SK-N-SH (cell line): ENCODE measurements at regions not wholly inside any gene's neighbourhood (a gene's known extent, or its start where the extent isn't known, plus 50 kb on each side); places are given as distances from the start of the nearest gene placed in this dataset.

ENCODE experiments used
- CTCF ChIP-seq: fragments of 200-600 bp; sonication (generic); IDR thresholded peaks from 2 replicates; pipeline ENCODE4 v1.6.1; 2017; ENCODE audit warnings: antibody characterized with exemption, mild to moderate bottlenecking, moderate library complexity
- EP300 ChIP-seq, 2 experiments: IDR thresholded peaks; 2 replicates each; pipeline versions ENCODE4 v1.4.0 to v1.6.1; 2012; ENCODE audit warnings: borderline replicate concordance in 1 of 2, low read depth in 1 of 2, low read length in 1 of 2
- EZH2phosphoT487 ChIP-seq: fragments of 200-600 bp; sonication (generic); IDR thresholded peaks from 2 replicates; pipeline ENCODE4 v1.6.1; 2017; ENCODE audit warnings: low read depth, mixed run types, mild to moderate bottlenecking, antibody characterized with exemption, moderate library complexity, borderline replicate concordance
- FOSL2 ChIP-seq: IDR thresholded peaks from 2 replicates; pipeline ENCODE4 v1.4.0; 2012; ENCODE audit warnings: low read depth, mild to moderate bottlenecking, moderate library complexity, borderline replicate concordance
- FOXM1 ChIP-seq: IDR thresholded peaks from 2 replicates; pipeline ENCODE4 v1.4.0; 2012; ENCODE audit warnings: low read depth, mild to moderate bottlenecking
- POLR2AphosphoS5 ChIP-seq: IDR thresholded peaks from 2 replicates; pipeline ENCODE4 v1.6.1; 2012; ENCODE audit warnings: low read depth, low read length
- RAD21 ChIP-seq: IDR thresholded peaks from 2 replicates; pipeline ENCODE4 v1.6.1; 2012; ENCODE audit warnings: mild to moderate bottlenecking, low read length
- RCOR1 ChIP-seq: fragments of 150-350 bp; IDR thresholded peaks from 2 replicates; pipeline ENCODE4 v1.6.1; 2017; ENCODE audit warnings: antibody characterized with exemption, low read length
- REST ChIP-seq: IDR thresholded peaks from 2 replicates; pipeline ENCODE4 v1.6.1; 2012; ENCODE audit warnings: mild to moderate bottlenecking, low read depth, low read length, moderate library complexity
- RFX5 ChIP-seq: IDR thresholded peaks from 2 replicates; pipeline ENCODE4 v1.6.1; 2012; ENCODE audit warnings: mild to moderate bottlenecking, improper control_type of control experiment, low read length
- RXRA ChIP-seq: IDR thresholded peaks from 2 replicates; pipeline ENCODE4 v1.4.0; 2012; ENCODE audit warnings: low read depth, mild to moderate bottlenecking, borderline replicate concordance
- SIN3A ChIP-seq: IDR thresholded peaks from 2 replicates; pipeline ENCODE4 v1.6.1; 2012; ENCODE audit warnings: low read depth, mild to moderate bottlenecking, low read length, moderate library complexity, borderline replicate concordance
- SMC3 ChIP-seq: IDR thresholded peaks from 2 replicates; pipeline ENCODE4 v1.6.1; 2012; ENCODE audit warnings: low read depth, low read length, improper control_type of control experiment
- YY1 ChIP-seq: IDR thresholded peaks from 2 replicates; pipeline ENCODE4 v1.4.0; 2012; ENCODE audit warnings: low read depth, mild to moderate bottlenecking

GRCh38 chrX:28135378-28136047 is 154.3 kb upstream of the DCAF8L1 start:
- TF ChIP-seq SIN3A (no peak), POLR2AphosphoS5 (no peak), CTCF (no peak), FOXM1 (no peak), REST (no peak), RFX5 (no peak), RAD21 (no peak), FOSL2 (no peak), EP300 (IDR thresholded peaks at IDR 0.05; ENCODE audit: borderline replicate concordance in 1 of 2, low read depth in 1 of 2, low read length in 1 of 2) (no peak), YY1 (no peak), RXRA (no peak), RCOR1 (no peak), SMC3 (no peak), EZH2phosphoT487 (no peak)
